ENCODE measurements at regions not wholly inside any gene's neighbourhood (a gene's known extent, or its start where the extent isn't known, plus 50 kb on each side); places are given as distances from the start of the nearest gene placed in this dataset.
"Not testable (repeated sequence)": the region's sequence is repeated elsewhere in the genome, so short reads cannot be mapped to it uniquely, and the experiment has no call there.

DNA sequence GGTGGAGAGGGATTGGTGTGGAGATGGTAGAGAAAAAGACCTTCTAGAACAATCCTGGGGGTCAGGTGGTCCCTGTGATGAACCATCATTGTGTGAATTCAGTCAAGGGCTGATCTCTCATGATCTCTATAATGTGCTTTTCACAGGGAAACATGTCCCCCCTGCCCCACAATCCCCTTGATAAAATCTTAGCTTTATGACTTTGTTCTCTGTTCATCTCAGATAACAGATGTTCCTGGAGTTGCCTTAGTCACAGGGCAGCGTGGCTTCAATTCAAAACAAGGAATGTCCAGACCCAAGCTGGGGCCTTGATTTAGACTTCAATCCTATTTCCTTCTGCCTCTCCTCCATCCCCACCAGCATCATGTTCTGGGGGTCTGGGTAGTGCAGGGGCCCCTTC, 171.5 kb downstream of the CRLF3 start:
- TF ChIP-seq, protein P1, sequence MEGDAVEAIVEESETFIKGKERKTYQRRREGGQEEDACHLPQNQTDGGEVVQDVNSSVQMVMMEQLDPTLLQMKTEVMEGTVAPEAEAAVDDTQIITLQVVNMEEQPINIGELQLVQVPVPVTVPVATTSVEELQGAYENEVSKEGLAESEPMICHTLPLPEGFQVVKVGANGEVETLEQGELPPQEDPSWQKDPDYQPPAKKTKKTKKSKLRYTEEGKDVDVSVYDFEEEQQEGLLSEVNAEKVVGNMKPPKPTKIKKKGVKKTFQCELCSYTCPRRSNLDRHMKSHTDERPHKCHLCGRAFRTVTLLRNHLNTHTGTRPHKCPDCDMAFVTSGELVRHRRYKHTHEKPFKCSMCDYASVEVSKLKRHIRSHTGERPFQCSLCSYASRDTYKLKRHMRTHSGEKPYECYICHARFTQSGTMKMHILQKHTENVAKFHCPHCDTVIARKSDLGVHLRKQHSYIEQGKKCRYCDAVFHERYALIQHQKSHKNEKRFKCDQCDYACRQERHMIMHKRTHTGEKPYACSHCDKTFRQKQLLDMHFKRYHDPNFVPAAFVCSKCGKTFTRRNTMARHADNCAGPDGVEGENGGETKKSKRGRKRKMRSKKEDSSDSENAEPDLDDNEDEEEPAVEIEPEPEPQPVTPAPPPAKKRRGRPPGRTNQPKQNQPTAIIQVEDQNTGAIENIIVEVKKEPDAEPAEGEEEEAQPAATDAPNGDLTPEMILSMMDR (optimal IDR thresholded peaks at IDR 0.05 in 1 of 3, IDR thresholded peaks at IDR 0.05 in 1 of 3, conservative IDR thresholded peaks at IDR 0.05 in 1 of 3; ENCODE audit: extremely low read depth in 1 of 3, insufficient read depth in 2 of 3, low read length in 3 of 3): not testable (repeated sequence)
- TF ChIP-seq EZH2 (IDR thresholded peaks at IDR 0.05; ENCODE audit: low read length): not testable (repeated sequence)

Measured in keratinocyte (primary cell).